GM12878 (cell line): ENCODE measurements at regions not wholly inside any gene's neighbourhood (a gene's known extent, or its start where the extent isn't known, plus 50 kb on each side); places are given as distances from the start of the nearest gene placed in this dataset.

ENCODE experiments used
- ATAC-seq: fragments of 200-7000 bp; cut with Tn5 transposase; 3 replicates; pipeline ENCODE4 v1.9.1; 2020; ENCODE audit warnings: mild to moderate bottlenecking, moderate library complexity
- BruUV-seq: library from RNA; stranded (reverse); fragments of 400-500 nt; replicated peaks from 2 replicates; lab custom pipeline; 2021; lab: Mats Ljungman, UMichigan
- CTCF ChIA-PET: fragments of 300-600 bp; sonication (Branson Sonifier 250); formaldehyde crosslinking; extraction: SDS; loops from one replicate; lab custom pipeline; 2021; ENCODE audit warnings: inconsistent platforms; lab: Yijun Ruan, JAX
- POLR2A ChIA-PET: fragments of 350-600 bp; formaldehyde crosslinking; extraction: SDS; loops from one replicate; lab custom pipeline; 2021; ENCODE audit warnings: inconsistent platforms; lab: Charles Lee
- RAD21 ChIA-PET: fragments of 300-600 bp; sonication (Branson Sonifier 250); formaldehyde crosslinking; loops from one replicate; lab custom pipeline; 2023; ENCODE audit warnings: antibody characterized with exemption; ENCODE audit not compliant: unreplicated experiment; lab: Charles Lee
- SMC1A ChIA-PET: fragments of 300-600 bp; sonication (Branson Sonifier 250); formaldehyde crosslinking; loops from one replicate; lab custom pipeline; 2023; ENCODE audit not compliant: unreplicated experiment, uncharacterized antibody; lab: Charles Lee
- DNase-seq: peaks from one replicate; pipeline ENCODE4 v3.0.0-alpha.2; 2011; ENCODE audit warnings: low read depth, low spot score
- FAIRE-seq: peaks from 3 replicates; lab custom pipeline; 2011; peaks lifted over from hg19 to GRCh38; lab: Jason Lieb, UNC
- H2AFZ ChIP-seq: 2 replicates; pipeline ENCODE4 v1.6.0; 2011; ENCODE audit warnings: low read depth, low read length, control low read depth; ENCODE audit not compliant: control insufficient read depth
- H3K27ac ChIP-seq: 2 replicates; pipeline ENCODE4 v1.5.1; 2011; ENCODE audit warnings: control low read depth; ENCODE audit not compliant: control insufficient read depth, insufficient read depth
- H3K27me3 ChIP-seq, 2 experiments: replicated peaks in 1 of 2; 2 replicates each; pipeline versions ENCODE4 v1.6.0 to v1.6.1; 2011; ENCODE audit warnings: low read length in 1 of 2; ENCODE audit not compliant: control insufficient read depth in 2 of 2, insufficient read depth in 2 of 2
- H3K36me3 ChIP-seq, 2 experiments: 2 replicates each; pipeline ENCODE4 v1.5.1; 2011; ENCODE audit warnings: low read length in 1 of 2; ENCODE audit not compliant: control insufficient read depth in 2 of 2, insufficient read depth in 2 of 2
- H3K4me1 ChIP-seq: 2 replicates; pipeline ENCODE4 v1.6.1; 2011; ENCODE audit warnings: mild to moderate bottlenecking, low read length, moderate library complexity, mixed read lengths; ENCODE audit not compliant: control insufficient read depth, insufficient read depth
- H3K4me2 ChIP-seq: 2 replicates; pipeline ENCODE4 v1.6.0; 2011; ENCODE audit warnings: control low read depth; ENCODE audit not compliant: control insufficient read depth, insufficient read depth
- H3K4me3 ChIP-seq: fragments of 200-600 bp; sonication (generic); 2 replicates; pipeline ENCODE4 v1.5.1; 2016
- H3K79me2 ChIP-seq: 2 replicates; pipeline ENCODE4 v1.6.0; 2011; ENCODE audit warnings: low read length; ENCODE audit not compliant: control insufficient read depth, insufficient read depth
- H3K9ac ChIP-seq: 2 replicates; pipeline ENCODE4 v1.8.0; 2011; ENCODE audit warnings: low read length, control low read depth, mixed read lengths; ENCODE audit not compliant: control insufficient read depth, insufficient read depth
- H3K9me3 ChIP-seq: replicated peaks from 3 replicates; pipeline ENCODE4 v1.5.1; 2011; ENCODE audit warnings: mild to moderate bottlenecking, low read length; ENCODE audit not compliant: control insufficient read depth, insufficient read depth
- H4K20me1 ChIP-seq: 2 replicates; pipeline ENCODE4 v1.6.0; 2011; ENCODE audit not compliant: control insufficient read depth, insufficient read depth
- ATF7 ChIP-seq: fragments of 450-650 bp; IDR thresholded peaks from 2 replicates; pipeline ENCODE4 v1.6.1; 2016; ENCODE audit warnings: low read depth, mild to moderate bottlenecking
- BCL3 ChIP-seq: IDR thresholded peaks from 2 replicates; pipeline ENCODE4 v1.6.1; 2011; ENCODE audit warnings: borderline replicate concordance, low read depth, mild to moderate bottlenecking, moderate library complexity, low read length; ENCODE audit not compliant: insufficient read depth, poor library complexity, severe bottlenecking
- CTCF ChIP-seq, 3 experiments: IDR thresholded peaks in 2 of 3; conservative IDR thresholded peaks in 1 of 3; 2 replicates each; pipeline ENCODE4 v1.5.1; 2011; ENCODE audit warnings: low read depth in 3 of 3, low read length in 3 of 3, mild to moderate bottlenecking in 3 of 3, control low read depth in 2 of 3, moderate library complexity in 2 of 3, inconsistent platforms in 1 of 3, mixed read lengths in 1 of 3; ENCODE audit not compliant: control insufficient read depth in 2 of 3, insufficient read depth in 1 of 3; ENCODE audit errors: extremely low read depth in 1 of 3
- WGBS: methylation state at CpG from one replicate; pipeline ENCODE4 v1.1.6; 2016; ENCODE audit warnings: low lambda C conversion rate; ENCODE audit not compliant: insufficient replicate concordance, insufficient coverage; ENCODE audit errors: missing lambda C conversion rate; 5-methylcytosine and 5-hydroxymethylcytosine counted together
- in situ Hi-C: fragments of 300-500 bp; cut with MboI; formaldehyde crosslinking; loops from 9 replicates; pipeline ENCODE4 v1.14.3; 2018; ENCODE audit warnings: mixed read lengths
- intact Hi-C: fragments of 100-400 bp; cut with micrococcal nuclease; formaldehyde crosslinking; loops from one replicate; pipeline ENCODE4 v1.14.2; 2022; ENCODE audit not compliant: unreplicated experiment

GRCh38 chr11:22928207-22928917 is 68.1 kb upstream of the CCDC179 start:
- H2AFZ ChIP-seq: no peak overlapping the region
- no peak overlapping the region for H3K9ac ChIP-seq
- no TSS peak for BruUV-seq
- TF ChIP-seq CTCF (IDR thresholded peaks at IDR 0.05 in 2 of 3, conservative IDR thresholded peaks at IDR 0.05 in 1 of 3; ENCODE audit: control insufficient read depth in 2 of 3, extremely low read depth in 1 of 3, insufficient read depth in 1 of 3, low read depth in 3 of 3, low read length in 3 of 3) (peak in 2 of 3 experiments; percentile 4 to 21; a peak in 1 of 6 replicates), BCL3 (peak; percentile 89), ATF7 (no peak)
- no peak for DNase-seq
- in situ Hi-C loops: no loop called here
- no peak for FAIRE-seq
- ChIA-PET POLR2A (no interaction called here), CTCF (interaction anchor here (0.6 to 3.2 kb wide), 10 partner anchors 11 to 619 kb away, joined by 3 to 23 read pairs (median 3); no protein-coding TSS in a partner anchor), SMC1A (interaction anchor here (0.9 to 1.7 kb wide), 5 partner anchors 9 to 53 kb away, joined by 3 to 6 read pairs (median 5); no protein-coding TSS in a partner anchor), RAD21 (interaction anchor here (1.1 to 1.5 kb wide), 2 partner anchors 53 to 185 kb away, joined by 3 to 10 read pairs; no protein-coding TSS in a partner anchor)
- H3K27me3 ChIP-seq: no peaks in the 10 kb centered on the region
- no peaks in the 10 kb centered on the region; the same call in 1 of the 2 replicates for H3K4me1 ChIP-seq
- intact Hi-C loops: no loop called here
- H3K27ac ChIP-seq: no peak overlapping the region
- ATAC-seq: no peak
- no peaks in the 10 kb centered on the region for H3K9me3 ChIP-seq
- no peaks in the 10 kb centered on the region for H3K36me3 ChIP-seq
- no peaks in the 10 kb centered on the region for H3K79me2 ChIP-seq
- H4K20me1 ChIP-seq: no peaks in the 10 kb centered on the region
- 64% methylated on average over 5 of the region's 5 CpGs for WGBS
- H3K4me3 ChIP-seq: no peak overlapping the region
- H3K4me2 ChIP-seq: no peak overlapping the region
